ENCODE measurements at regions not wholly inside any gene's neighbourhood (a gene's known extent, or its start where the extent isn't known, plus 50 kb on each side); places are given as distances from the start of the nearest gene placed in this dataset.
A peak's percentile ranks its signal among the peaks of the same experiment; 100 is the strongest.
"Not testable (repeated sequence)": the region's sequence is repeated elsewhere in the genome, so short reads cannot be mapped to it uniquely, and the experiment has no call there.

GRCh38 chr4:174403177-174403543, 119.1 kb downstream of the HPGD start:
- no peak overlapping the region for H3K4me3 ChIP-seq (ENCODE audit: low read length in 2 of 2)
- WGBS: 89% methylated on average over 6 of the region's 6 CpGs
- peaks cover 0 to 1% of the 10 kb centered on the region in 2 donors for H3K9me3 ChIP-seq (ENCODE audit: control insufficient read depth in 2 of 2, insufficient read depth in 1 of 2, low read length in 1 of 2)
- H3K27ac ChIP-seq (ENCODE audit: low read depth in 1 of 2, low read length in 1 of 2): no peak overlapping the region
- no peaks in the 10 kb centered on the region for H3K27me3 ChIP-seq (ENCODE audit: control insufficient read depth in 2 of 2, insufficient read depth in 1 of 2, low read length in 1 of 2)
- no peaks in the 10 kb centered on the region for H3K36me3 ChIP-seq (ENCODE audit: control insufficient read depth in 2 of 2, insufficient read depth in 2 of 2, low read length in 1 of 2)
- DNase-seq (ENCODE audit: low read depth in 6 of 9, low spot score in 9 of 9): no peak
- H3K4me1 ChIP-seq (ENCODE audit: control insufficient read depth in 2 of 2, insufficient read depth in 2 of 2, low read length in 2 of 2): peaks cover 0 to 2% of the 10 kb centered on the region in 2 donors

- 81% methylated on average over 3 of the region's 3 CpGs for WGBS
- no peaks in the 10 kb centered on the region for H3K36me3 ChIP-seq (ENCODE audit: control insufficient read depth in 2 of 2, insufficient read depth in 2 of 2, low read length in 1 of 2)
- no peak overlapping the region for H3K27ac ChIP-seq (ENCODE audit: low read depth in 1 of 2, low read length in 1 of 2)
- no peak overlapping the region for H3K4me3 ChIP-seq (ENCODE audit: low read length in 2 of 2)
- no peaks in the 10 kb centered on the region for H3K9me3 ChIP-seq (ENCODE audit: control insufficient read depth in 2 of 2, insufficient read depth in 1 of 2, low read length in 1 of 2)
- peaks cover 0 to 2% of the 10 kb centered on the region in 2 donors for H3K4me1 ChIP-seq (ENCODE audit: control insufficient read depth in 2 of 2, insufficient read depth in 2 of 2, low read length in 2 of 2)
- H3K27me3 ChIP-seq (ENCODE audit: control insufficient read depth in 2 of 2, insufficient read depth in 1 of 2, low read length in 1 of 2): no peaks in the 10 kb centered on the region
- DNase-seq (ENCODE audit: low read depth in 6 of 9, low spot score in 9 of 9): no peak
Observed at GRCh38 chr4:174402470-174403176, 118.9 kb downstream of the CEP44 start.

- Histone ChIP-seq H3K4me3 (ENCODE audit: low read length in 2 of 2) (no peak overlapping the region), H3K9me3 (ENCODE audit: control insufficient read depth in 2 of 2, insufficient read depth in 1 of 2, low read length in 1 of 2) (no peaks in the 10 kb centered on the region), H3K27ac (ENCODE audit: low read depth in 1 of 2, low read length in 1 of 2) (no peak overlapping the region), H3K4me1 (ENCODE audit: control insufficient read depth in 2 of 2, insufficient read depth in 2 of 2, low read length in 2 of 2) (peaks cover 0 to 2% of the 10 kb centered on the region in 2 donors), H3K36me3 (ENCODE audit: control insufficient read depth in 2 of 2, insufficient read depth in 2 of 2, low read length in 1 of 2) (no peaks in the 10 kb centered on the region), H3K27me3 (ENCODE audit: control insufficient read depth in 2 of 2, insufficient read depth in 1 of 2, low read length in 1 of 2) (no peaks in the 10 kb centered on the region)
- 86% methylated on average over 11 of the region's 11 CpGs for WGBS
- DNase-seq (ENCODE audit: low read depth in 6 of 9, low spot score in 9 of 9): no peak
Observed at GRCh38 chr4:174401471-174402130, 117.9 kb downstream of the CEP44 start.

- H3K9me3 ChIP-seq (ENCODE audit: control insufficient read depth in 2 of 2, insufficient read depth in 1 of 2, low read length in 1 of 2); H3K36me3 ChIP-seq (ENCODE audit: control insufficient read depth in 2 of 2, insufficient read depth in 2 of 2, low read length in 1 of 2); H3K4me1 ChIP-seq (ENCODE audit: control insufficient read depth in 2 of 2, insufficient read depth in 2 of 2, low read length in 2 of 2); H3K27me3 ChIP-seq (ENCODE audit: control insufficient read depth in 2 of 2, insufficient read depth in 1 of 2, low read length in 1 of 2); H3K4me3 ChIP-seq (ENCODE audit: low read length in 2 of 2); H3K27ac ChIP-seq (ENCODE audit: low read depth in 1 of 2, low read length in 1 of 2): not testable (repeated sequence)
- WGBS: 79% methylated on average over 8 of the region's 8 CpGs
- DNase-seq (ENCODE audit: low read depth in 6 of 9, low spot score in 9 of 9): peak in 1 of 9 donors; percentile 17
Observed at GRCh38 chr4:174400603-174401302, 117.0 kb downstream of the CEP44 start.

GRCh38 chr4:174398728-174399127, 115.0 kb downstream of the CEP44 start:
- Histone ChIP-seq H3K4me1 (ENCODE audit: control insufficient read depth in 2 of 2, insufficient read depth in 2 of 2, low read length in 2 of 2) (peaks cover 0 to 2% of the 10 kb centered on the region in 2 donors), H3K36me3 (ENCODE audit: control insufficient read depth in 2 of 2, insufficient read depth in 2 of 2, low read length in 1 of 2) (no peaks in the 10 kb centered on the region), H3K27me3 (ENCODE audit: control insufficient read depth in 2 of 2, insufficient read depth in 1 of 2, low read length in 1 of 2) (no peaks in the 10 kb centered on the region), H3K27ac (ENCODE audit: low read depth in 1 of 2, low read length in 1 of 2) (no peak overlapping the region), H3K9me3 (ENCODE audit: control insufficient read depth in 2 of 2, insufficient read depth in 1 of 2, low read length in 1 of 2) (no peaks in the 10 kb centered on the region), H3K4me3 (ENCODE audit: low read length in 2 of 2) (no peak overlapping the region)
- WGBS: 97% methylated on average over 2 of the region's 2 CpGs
- no peak for DNase-seq (ENCODE audit: low read depth in 6 of 9, low spot score in 9 of 9)

- Histone ChIP-seq H3K9me3 (ENCODE audit: control insufficient read depth in 2 of 2, insufficient read depth in 1 of 2, low read length in 1 of 2) (no peaks in the 10 kb centered on the region), H3K27me3 (ENCODE audit: control insufficient read depth in 2 of 2, insufficient read depth in 1 of 2, low read length in 1 of 2) (no peaks in the 10 kb centered on the region), H3K36me3 (ENCODE audit: control insufficient read depth in 2 of 2, insufficient read depth in 2 of 2, low read length in 1 of 2) (no peaks in the 10 kb centered on the region), H3K4me3 (ENCODE audit: low read length in 2 of 2) (no peak overlapping the region), H3K4me1 (ENCODE audit: control insufficient read depth in 2 of 2, insufficient read depth in 2 of 2, low read length in 2 of 2) (peaks cover 0 to 2% of the 10 kb centered on the region in 2 donors), H3K27ac (ENCODE audit: low read depth in 1 of 2, low read length in 1 of 2) (no peak overlapping the region)
- DNase-seq (ENCODE audit: low read depth in 6 of 9, low spot score in 9 of 9): no peak
- 77% methylated on average over 3 of the region's 3 CpGs for WGBS
Observed at GRCh38 chr4:174397366-174398155, 113.8 kb downstream of the CEP44 start.

GRCh38 chr4:174396599-174397110, 112.9 kb downstream of the CEP44 start:
- no peaks in the 10 kb centered on the region for H3K9me3 ChIP-seq (ENCODE audit: control insufficient read depth in 2 of 2, insufficient read depth in 1 of 2, low read length in 1 of 2)
- H3K27me3 ChIP-seq (ENCODE audit: control insufficient read depth in 2 of 2, insufficient read depth in 1 of 2, low read length in 1 of 2): no peaks in the 10 kb centered on the region
- no peak overlapping the region for H3K27ac ChIP-seq (ENCODE audit: low read depth in 1 of 2, low read length in 1 of 2)
- no peaks in the 10 kb centered on the region for H3K36me3 ChIP-seq (ENCODE audit: control insufficient read depth in 2 of 2, insufficient read depth in 2 of 2, low read length in 1 of 2)
- 86% methylated on average over 5 of the region's 5 CpGs for WGBS
- H3K4me3 ChIP-seq (ENCODE audit: low read length in 2 of 2): no peak overlapping the region
- DNase-seq (ENCODE audit: low read depth in 6 of 9, low spot score in 9 of 9): no peak
- H3K4me1 ChIP-seq (ENCODE audit: control insufficient read depth in 2 of 2, insufficient read depth in 2 of 2, low read length in 2 of 2): peaks cover 0 to 2% of the 10 kb centered on the region in 2 donors

GRCh38 chr4:174394915-174395314, 111.2 kb downstream of the CEP44 start:
- Histone ChIP-seq H3K4me3 (ENCODE audit: low read length in 2 of 2) (no peak overlapping the region), H3K36me3 (ENCODE audit: control insufficient read depth in 2 of 2, insufficient read depth in 2 of 2, low read length in 1 of 2) (no peaks in the 10 kb centered on the region), H3K4me1 (ENCODE audit: control insufficient read depth in 2 of 2, insufficient read depth in 2 of 2, low read length in 2 of 2) (no peaks in the 10 kb centered on the region), H3K9me3 (ENCODE audit: control insufficient read depth in 2 of 2, insufficient read depth in 1 of 2, low read length in 1 of 2) (no peaks in the 10 kb centered on the region), H3K27me3 (ENCODE audit: control insufficient read depth in 2 of 2, insufficient read depth in 1 of 2, low read length in 1 of 2) (no peaks in the 10 kb centered on the region), H3K27ac (ENCODE audit: low read depth in 1 of 2, low read length in 1 of 2) (no peak overlapping the region)
- DNase-seq (ENCODE audit: low read depth in 6 of 9, low spot score in 9 of 9): no peak
- 85% methylated on average over 2 of the region's 2 CpGs for WGBS
